ENCODE measurements at regions not wholly inside any gene's neighbourhood (a gene's known extent, or its start where the extent isn't known, plus 50 kb on each side); places are given as distances from the start of the nearest gene placed in this dataset.
A peak's percentile ranks its signal among the peaks of the same experiment; 100 is the strongest.
"Not testable (repeated sequence)": the region's sequence is repeated elsewhere in the genome, so short reads cannot be mapped to it uniquely, and the experiment has no call there.

DNA sequence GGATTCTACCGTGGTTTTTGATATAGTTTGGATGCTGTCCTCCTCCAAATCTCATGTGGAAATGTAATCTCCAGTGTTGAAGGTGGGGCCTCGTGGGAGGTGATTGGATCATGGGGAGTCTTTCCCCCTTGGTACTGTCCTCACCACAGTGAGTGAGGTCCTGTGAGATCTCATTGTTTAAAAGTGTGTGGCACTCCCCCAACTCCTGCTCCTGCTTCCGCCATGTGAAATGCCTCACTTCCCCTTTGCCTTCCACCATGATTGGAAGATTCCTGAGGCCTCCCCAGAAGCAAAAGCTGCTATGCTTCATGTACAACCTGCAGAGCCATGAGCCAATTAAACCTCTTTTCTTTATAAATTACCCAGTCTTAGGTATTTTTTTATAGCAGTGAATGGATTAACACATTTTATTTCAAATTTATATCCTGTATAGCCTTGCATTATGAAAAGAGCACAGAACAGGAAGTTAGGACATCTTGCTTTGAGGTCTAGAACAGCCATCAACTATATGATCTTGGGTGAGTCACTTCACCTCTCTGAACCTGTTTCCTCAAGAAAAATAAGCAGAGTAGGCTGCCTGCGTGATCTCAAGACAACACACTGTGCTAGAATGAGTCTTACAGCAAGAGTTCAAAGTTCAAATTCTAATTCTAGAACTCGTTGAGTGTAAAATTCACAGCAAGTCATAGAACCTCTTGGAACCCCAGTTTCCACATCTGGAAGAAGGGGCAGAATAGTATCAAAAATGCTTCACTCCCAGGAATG, 160.9 kb upstream of the EEA1 start:
- Mint-ChIP-seq H3K27me3 (ENCODE audit: unreplicated experiment) (no peaks in the 10 kb centered on the region), H3K4me3 (ENCODE audit: unreplicated experiment) (no peak overlapping the region), H3K36me3 (ENCODE audit: unreplicated experiment) (no peaks in the 10 kb centered on the region), H3K4me1 (ENCODE audit: unreplicated experiment) (peaks cover 40% of the 10 kb centered on the region), H3K9me3 (ENCODE audit: unreplicated experiment) (peaks cover 6% of the 10 kb centered on the region), H3K27ac (ENCODE audit: unreplicated experiment) (peak overlapping the region; percentile 25)
- DNase-seq (ENCODE audit: extremely low spot score, unreplicated experiment) = no peak
- TF ChIP-seq, protein P1, sequence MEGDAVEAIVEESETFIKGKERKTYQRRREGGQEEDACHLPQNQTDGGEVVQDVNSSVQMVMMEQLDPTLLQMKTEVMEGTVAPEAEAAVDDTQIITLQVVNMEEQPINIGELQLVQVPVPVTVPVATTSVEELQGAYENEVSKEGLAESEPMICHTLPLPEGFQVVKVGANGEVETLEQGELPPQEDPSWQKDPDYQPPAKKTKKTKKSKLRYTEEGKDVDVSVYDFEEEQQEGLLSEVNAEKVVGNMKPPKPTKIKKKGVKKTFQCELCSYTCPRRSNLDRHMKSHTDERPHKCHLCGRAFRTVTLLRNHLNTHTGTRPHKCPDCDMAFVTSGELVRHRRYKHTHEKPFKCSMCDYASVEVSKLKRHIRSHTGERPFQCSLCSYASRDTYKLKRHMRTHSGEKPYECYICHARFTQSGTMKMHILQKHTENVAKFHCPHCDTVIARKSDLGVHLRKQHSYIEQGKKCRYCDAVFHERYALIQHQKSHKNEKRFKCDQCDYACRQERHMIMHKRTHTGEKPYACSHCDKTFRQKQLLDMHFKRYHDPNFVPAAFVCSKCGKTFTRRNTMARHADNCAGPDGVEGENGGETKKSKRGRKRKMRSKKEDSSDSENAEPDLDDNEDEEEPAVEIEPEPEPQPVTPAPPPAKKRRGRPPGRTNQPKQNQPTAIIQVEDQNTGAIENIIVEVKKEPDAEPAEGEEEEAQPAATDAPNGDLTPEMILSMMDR (IDR thresholded peaks at IDR 0.05) = no peak

DNA sequence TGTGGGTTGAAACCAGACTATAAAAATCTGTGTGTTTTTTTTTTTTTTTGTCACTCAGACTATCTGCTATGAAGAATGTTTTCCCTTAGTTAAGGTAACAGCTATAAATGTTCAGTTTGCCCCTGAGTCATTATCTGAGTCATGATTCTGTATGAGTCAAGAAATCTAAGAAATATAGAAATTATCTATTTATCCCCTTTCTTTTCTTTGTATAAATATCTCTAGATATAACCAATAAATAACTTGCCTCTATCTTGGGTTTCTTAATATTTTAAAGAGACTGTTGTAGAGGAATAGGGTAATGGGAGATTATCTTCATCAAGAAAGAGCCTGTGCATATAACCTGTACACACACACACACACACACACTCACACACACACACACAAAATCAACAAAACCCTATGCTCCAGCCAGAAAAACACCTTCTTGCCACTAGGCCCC, 161.7 kb upstream of the EEA1 start:
- H3K36me3 Mint-ChIP-seq (ENCODE audit: unreplicated experiment) = no peaks in the 10 kb centered on the region

DNA sequence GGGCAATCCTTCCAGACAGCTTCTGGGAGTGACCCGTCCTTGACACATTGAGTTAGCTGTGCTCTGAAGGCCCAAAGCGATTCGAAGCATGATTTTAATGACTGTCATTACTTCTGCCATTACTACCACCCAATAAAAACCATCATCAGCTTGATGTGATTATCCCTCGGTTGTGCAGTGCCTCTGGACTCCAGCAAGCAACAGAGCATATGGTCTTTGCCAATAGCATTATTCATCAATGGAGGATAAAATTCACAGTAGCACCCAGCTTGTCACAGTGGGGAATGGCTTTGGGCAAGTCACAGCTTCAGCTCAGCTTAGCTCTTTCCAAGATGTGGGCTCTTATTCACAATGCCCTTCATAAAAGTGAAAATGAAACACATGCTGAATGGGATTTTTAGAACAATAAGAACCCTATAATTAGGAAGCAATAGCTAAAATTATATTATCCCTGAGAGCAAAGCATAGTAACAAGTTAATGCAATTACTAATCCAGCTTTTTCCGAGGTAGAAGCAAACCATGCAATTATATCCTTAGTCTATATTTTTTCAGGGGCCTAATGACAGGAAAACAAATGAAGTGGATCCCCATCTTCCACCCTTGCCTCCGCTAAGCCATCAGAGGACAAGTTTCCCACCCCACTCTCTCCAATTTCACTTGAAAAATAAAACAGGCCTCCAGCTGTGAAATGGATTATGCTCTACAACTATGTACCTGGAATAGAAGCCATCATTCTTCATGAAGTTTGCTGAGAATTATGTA, 163.0 kb upstream of the EEA1 start:
- no peak overlapping the region for H3K4me3 Mint-ChIP-seq (ENCODE audit: unreplicated experiment)
- H3K4me1 Mint-ChIP-seq (ENCODE audit: unreplicated experiment) = peaks cover 36% of the 10 kb centered on the region
- no peak for DNase-seq (ENCODE audit: extremely low spot score, unreplicated experiment)
- H3K27me3 Mint-ChIP-seq (ENCODE audit: unreplicated experiment) = no peaks in the 10 kb centered on the region
- no peak overlapping the region for H3K27ac Mint-ChIP-seq (ENCODE audit: unreplicated experiment)
- H3K36me3 Mint-ChIP-seq (ENCODE audit: unreplicated experiment) = no peaks in the 10 kb centered on the region
- TF ChIP-seq, protein P1 (IDR thresholded peaks at IDR 0.05) = no peak
- H3K9me3 Mint-ChIP-seq (ENCODE audit: unreplicated experiment) = no peaks in the 10 kb centered on the region

More for the DNA sequence above, 161.7 kb upstream of the EEA1 start:
- H3K27me3 Mint-ChIP-seq (ENCODE audit: unreplicated experiment) = no peaks in the 10 kb centered on the region
- H3K4me1 Mint-ChIP-seq (ENCODE audit: unreplicated experiment) = peaks cover 38% of the 10 kb centered on the region
- no peak for DNase-seq (ENCODE audit: extremely low spot score, unreplicated experiment)
- H3K9me3 Mint-ChIP-seq (ENCODE audit: unreplicated experiment) = peaks cover 6% of the 10 kb centered on the region
- TF ChIP-seq, protein P1 (IDR thresholded peaks at IDR 0.05) = no peak
- no peak overlapping the region for H3K27ac Mint-ChIP-seq (ENCODE audit: unreplicated experiment)
- no peak overlapping the region for H3K4me3 Mint-ChIP-seq (ENCODE audit: unreplicated experiment)

DNA sequence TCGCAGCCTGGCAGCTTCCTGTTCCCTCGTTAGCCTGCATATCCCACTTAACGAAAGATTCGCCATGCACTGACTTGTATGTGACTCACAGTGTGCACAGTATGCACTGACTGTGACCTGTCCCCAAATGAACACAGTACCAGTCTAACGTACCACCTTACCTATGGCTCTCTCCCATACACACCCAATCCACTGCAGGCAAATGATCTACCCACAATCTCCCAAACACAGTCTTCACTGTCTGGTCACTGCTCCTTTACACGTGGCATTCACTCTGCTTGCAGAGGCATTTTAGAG, 163.5 kb upstream of the EEA1 start:
- no peak overlapping the region for H3K27ac Mint-ChIP-seq (ENCODE audit: unreplicated experiment)
- H3K9me3 Mint-ChIP-seq (ENCODE audit: unreplicated experiment) = no peaks in the 10 kb centered on the region
- H3K4me3 Mint-ChIP-seq (ENCODE audit: unreplicated experiment) = no peak overlapping the region
- no peak for DNase-seq (ENCODE audit: extremely low spot score, unreplicated experiment)
- TF ChIP-seq, protein P1 (IDR thresholded peaks at IDR 0.05) = no peak
- H3K27me3 Mint-ChIP-seq (ENCODE audit: unreplicated experiment) = no peaks in the 10 kb centered on the region
- peaks cover 30% of the 10 kb centered on the region for H3K4me1 Mint-ChIP-seq (ENCODE audit: unreplicated experiment)
- no peaks in the 10 kb centered on the region for H3K36me3 Mint-ChIP-seq (ENCODE audit: unreplicated experiment)

DNA sequence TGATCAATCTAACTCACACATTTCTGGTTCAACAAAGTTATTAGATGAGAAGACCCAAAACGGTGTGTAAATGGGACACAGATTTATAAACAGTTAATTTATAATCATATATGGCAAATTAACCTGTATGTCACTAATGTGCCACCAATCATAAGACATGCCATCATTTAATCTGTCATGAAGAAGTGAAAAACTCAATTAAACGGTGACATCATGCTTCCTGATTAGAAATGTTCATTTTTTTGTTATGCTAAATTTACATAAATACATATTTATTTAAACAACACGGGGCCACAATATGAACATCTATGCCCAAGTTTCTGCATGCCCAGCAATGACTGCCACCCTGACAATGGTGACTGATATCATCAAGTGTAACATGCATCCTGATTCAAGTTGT, 164.1 kb upstream of the EEA1 start:
- peaks cover 1% of the 10 kb centered on the region for H3K36me3 Mint-ChIP-seq (ENCODE audit: unreplicated experiment)
- H3K4me1 Mint-ChIP-seq (ENCODE audit: unreplicated experiment) = peaks cover 24% of the 10 kb centered on the region
- TF ChIP-seq, protein P1 (IDR thresholded peaks at IDR 0.05) = no peak
- no peak overlapping the region for H3K27ac Mint-ChIP-seq (ENCODE audit: unreplicated experiment)
- DNase-seq (ENCODE audit: extremely low spot score, unreplicated experiment) = no peak
- no peaks in the 10 kb centered on the region for H3K27me3 Mint-ChIP-seq (ENCODE audit: unreplicated experiment)
- no peak overlapping the region for H3K4me3 Mint-ChIP-seq (ENCODE audit: unreplicated experiment)
- H3K9me3 Mint-ChIP-seq (ENCODE audit: unreplicated experiment) = no peaks in the 10 kb centered on the region

DNA sequence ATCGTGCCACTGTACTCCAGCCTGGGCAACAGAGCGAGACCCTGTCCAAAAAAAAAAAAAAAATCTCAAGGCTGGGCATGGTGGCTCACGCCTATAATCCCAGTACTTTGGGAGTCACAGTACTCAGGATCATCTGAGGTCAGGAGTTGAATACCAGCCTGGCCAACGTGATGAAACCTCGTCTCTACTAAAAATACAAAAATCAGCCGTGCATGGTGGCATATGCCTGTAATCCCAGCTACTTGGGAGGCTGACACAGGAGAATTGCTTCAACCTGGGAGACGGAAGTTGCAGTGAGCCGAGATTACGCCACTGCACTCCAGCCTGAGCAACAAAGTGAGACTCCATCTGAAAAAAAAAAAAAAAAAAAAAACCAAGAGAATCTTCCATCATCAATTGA, 165.1 kb upstream of the EEA1 start:
- H3K4me1 Mint-ChIP-seq (ENCODE audit: unreplicated experiment) = peaks cover 18% of the 10 kb centered on the region
- not testable (repeated sequence) for H3K9me3 Mint-ChIP-seq (ENCODE audit: unreplicated experiment); DNase-seq (ENCODE audit: extremely low spot score, unreplicated experiment); H3K36me3 Mint-ChIP-seq (ENCODE audit: unreplicated experiment); H3K27ac Mint-ChIP-seq (ENCODE audit: unreplicated experiment); H3K27me3 Mint-ChIP-seq (ENCODE audit: unreplicated experiment); H3K4me3 Mint-ChIP-seq (ENCODE audit: unreplicated experiment)
